ENCODE measurements at regions not wholly inside any gene's neighbourhood (a gene's known extent, or its start where the extent isn't known, plus 50 kb on each side); places are given as distances from the start of the nearest gene placed in this dataset.
"Not testable (repeated sequence)": the region's sequence is repeated elsewhere in the genome, so short reads cannot be mapped to it uniquely, and the experiment has no call there.

DNA sequence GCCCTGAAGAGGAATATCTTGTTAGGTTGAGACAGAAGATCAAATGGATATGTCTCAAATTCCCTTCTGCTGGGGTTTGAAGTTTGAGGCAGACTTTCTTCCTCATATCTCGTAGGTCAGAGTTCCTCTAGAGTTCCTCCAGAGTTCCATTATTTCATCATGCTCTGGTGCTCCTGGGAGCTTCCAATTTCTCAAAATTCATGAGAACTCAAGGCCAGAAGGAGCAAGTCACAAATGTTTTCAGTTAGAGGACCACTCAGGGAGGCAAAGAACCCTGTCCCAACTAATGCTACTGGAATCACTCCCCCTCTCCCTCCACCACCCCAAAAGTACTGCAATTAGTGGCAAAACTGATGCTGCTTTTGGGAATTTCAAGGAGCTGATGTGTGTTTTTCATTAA lies 115.7 kb upstream of the RBMS1 start:
- Mint-ChIP-seq H3K27ac (no peak overlapping the region), H3K27me3 (no peaks in the 10 kb centered on the region), H3K4me1 (peaks cover 12% of the 10 kb centered on the region), H3K4me3 (no peak overlapping the region), H3K9me3 (peaks cover 0 to 5% of the 10 kb centered on the region in 2 donors)
- DNase-seq = no peak
- no peak for ATAC-seq

DNA sequence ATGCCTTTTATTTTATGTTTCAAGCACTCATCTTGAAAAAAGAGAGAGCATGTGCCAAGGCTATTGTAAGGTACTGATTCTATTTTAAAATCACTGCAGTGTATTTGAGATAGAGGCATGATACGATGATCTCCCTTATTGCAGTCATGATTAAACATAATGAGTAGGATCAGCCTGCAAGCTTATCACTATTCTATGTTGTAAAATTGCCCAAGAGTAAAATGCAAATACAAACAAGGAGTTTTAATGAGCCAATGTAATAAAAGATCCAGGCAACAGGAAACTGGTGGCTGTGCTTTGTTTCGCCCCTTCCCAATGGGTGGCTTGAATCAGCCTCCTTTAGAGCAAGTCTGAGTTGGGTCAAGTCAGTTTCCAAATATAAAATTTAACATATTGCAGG lies 116.4 kb upstream of the RBMS1 start:
- H3K27ac Mint-ChIP-seq = no peak overlapping the region
- peaks cover 7 to 12% of the 10 kb centered on the region in 2 donors for H3K9me3 Mint-ChIP-seq
- ATAC-seq = no peak
- DNase-seq = no peak
- H3K4me1 Mint-ChIP-seq = peaks cover 12% of the 10 kb centered on the region
- no peak overlapping the region for H3K4me3 Mint-ChIP-seq
- H3K27me3 Mint-ChIP-seq = no peaks in the 10 kb centered on the region

DNA sequence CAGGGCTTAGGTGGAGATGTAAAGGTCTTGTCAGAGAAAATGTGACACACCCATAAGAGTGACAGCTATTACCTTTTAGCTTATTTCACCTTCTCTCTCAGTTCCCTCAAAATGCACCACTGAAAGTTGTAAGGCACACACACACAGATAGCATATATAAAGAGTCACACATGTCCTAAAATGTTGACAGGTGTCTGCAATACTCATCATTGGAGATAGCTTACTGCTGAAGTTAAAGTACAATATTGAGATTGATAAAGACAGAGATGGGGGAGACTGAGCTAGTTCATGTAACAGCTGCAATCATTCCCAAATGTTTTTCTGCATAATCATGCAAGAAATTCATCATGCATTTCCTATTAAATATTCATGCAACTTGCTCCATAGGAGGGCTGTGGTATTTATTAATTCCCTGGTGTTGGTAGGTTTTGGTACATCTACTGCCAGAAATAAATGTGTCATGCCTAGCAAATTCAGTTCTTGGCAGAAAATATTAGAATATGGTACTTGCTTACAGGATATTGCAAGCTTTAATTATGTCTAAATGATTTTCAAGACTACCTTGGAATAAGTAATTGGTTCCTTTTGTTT lies 118.8 kb upstream of the RBMS1 start:
- Mint-ChIP-seq H3K27me3 (no peaks in the 10 kb centered on the region), H3K9me3 (peaks cover 19 to 23% of the 10 kb centered on the region in 2 donors), H3K27ac (no peak overlapping the region), H3K4me1 (peaks cover 12% of the 10 kb centered on the region), H3K4me3 (no peak overlapping the region)
- ATAC-seq (no peak), DNase-seq (no peak)

DNA sequence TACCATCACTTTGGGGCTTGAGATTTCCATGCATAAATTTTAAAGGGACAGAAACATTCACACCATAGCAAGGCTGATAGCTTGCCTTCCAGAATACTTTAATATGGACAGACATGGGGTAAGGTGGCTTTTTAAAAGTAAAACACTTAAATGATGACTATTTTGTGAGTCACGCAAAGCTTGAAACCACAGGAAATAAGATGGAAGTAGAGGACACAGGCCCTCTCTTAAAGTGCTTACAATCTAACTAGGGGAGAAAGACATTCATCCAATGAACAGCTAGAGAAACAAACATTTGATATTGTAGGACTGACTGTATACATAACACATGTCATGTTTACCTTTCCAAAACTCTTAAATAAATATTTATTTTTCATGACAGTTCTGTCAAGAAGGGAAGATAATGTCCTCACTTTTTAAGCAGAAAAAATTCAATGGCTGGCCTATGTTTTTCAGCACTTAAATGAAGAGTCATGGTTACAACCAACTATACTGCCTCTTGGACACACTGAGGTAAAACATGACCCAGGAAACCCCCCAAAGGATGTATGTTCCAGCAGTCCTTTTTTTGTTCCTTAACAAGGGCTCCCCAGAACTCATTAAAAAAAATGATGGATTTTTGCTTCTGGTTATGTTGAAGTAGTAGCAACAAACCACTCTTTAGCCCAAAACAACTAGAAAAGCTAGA lies 120.0 kb upstream of the RBMS1 start:
- no peak for DNase-seq
- Mint-ChIP-seq H3K4me3 (no peak overlapping the region), H3K27me3 (no peaks in the 10 kb centered on the region), H3K27ac (no peak overlapping the region), H3K9me3 (peaks cover 19 to 23% of the 10 kb centered on the region in 2 donors), H3K4me1 (peaks cover 9% of the 10 kb centered on the region)
- no peak for ATAC-seq

DNA sequence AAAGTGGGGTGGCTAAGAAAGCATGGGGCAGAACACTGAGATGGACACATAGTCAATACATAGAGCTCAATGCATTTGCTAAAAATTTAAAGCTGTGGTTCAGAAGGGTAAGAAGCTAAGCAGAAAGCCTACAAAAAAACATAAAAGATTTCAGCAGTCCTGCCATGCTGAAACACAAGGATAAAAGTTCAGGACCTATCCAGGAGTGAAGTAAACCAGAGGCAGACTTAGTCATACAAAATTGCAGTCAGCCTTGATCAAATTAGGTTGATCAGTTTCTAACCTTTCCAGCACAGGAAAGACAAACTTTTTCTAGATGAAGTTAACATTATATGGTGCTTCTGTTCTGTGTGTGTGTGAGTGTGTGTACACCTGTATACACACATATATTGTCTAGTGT lies 120.8 kb upstream of the RBMS1 start:
- H3K27ac Mint-ChIP-seq = no peak overlapping the region
- ATAC-seq (no peak), DNase-seq (no peak)
- peaks cover 23% of the 10 kb centered on the region in 2 donors for H3K9me3 Mint-ChIP-seq
- H3K27me3 Mint-ChIP-seq = no peaks in the 10 kb centered on the region
- no peak overlapping the region for H3K4me3 Mint-ChIP-seq
- peaks cover 5% of the 10 kb centered on the region for H3K4me1 Mint-ChIP-seq

DNA sequence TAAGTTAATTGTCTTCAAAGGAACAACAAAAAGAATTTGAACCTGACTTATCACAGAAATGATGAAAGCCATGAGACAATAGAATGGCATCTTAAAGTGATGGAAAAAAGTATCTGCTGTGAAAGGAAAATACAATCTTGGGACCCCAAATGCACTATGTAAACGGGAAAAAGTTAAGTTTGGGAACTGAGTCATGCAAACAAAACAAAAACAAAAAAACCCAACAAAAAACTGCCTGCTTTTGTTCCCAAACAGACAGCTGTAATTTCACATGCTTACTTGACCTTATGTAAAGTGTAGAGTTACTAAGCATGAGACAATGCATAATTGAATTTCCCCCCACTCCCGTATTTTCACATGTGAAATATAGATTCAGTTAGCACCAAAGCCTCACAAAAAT lies 122.1 kb upstream of the RBMS1 start:
- Mint-ChIP-seq H3K27ac (no peak overlapping the region), H3K9me3 (peaks cover 23% of the 10 kb centered on the region in 2 donors), H3K4me1 (peaks cover 5% of the 10 kb centered on the region), H3K27me3 (no peaks in the 10 kb centered on the region), H3K4me3 (no peak overlapping the region)
- ATAC-seq (no peak), DNase-seq (no peak)

DNA sequence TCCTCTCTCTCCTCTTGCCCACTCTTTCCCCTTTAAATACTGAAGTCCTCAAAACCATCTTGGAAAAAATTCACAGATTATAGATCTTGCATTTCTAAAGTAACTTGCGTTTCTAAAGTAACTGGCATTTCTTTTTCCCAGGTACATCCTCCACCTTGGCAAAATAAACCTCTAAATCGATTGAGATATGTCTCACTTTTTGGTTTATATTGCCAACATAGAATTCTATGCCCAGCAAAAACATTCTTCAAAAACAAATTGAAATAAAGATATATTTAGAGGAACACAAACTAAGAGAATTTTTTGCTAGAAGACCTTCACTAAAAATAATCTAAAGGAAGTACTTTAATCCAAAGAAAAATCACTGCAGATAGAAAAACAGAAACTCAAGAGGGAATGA lies 122.5 kb upstream of the RBMS1 start:
- H3K27ac Mint-ChIP-seq = no peak overlapping the region
- peaks cover 5% of the 10 kb centered on the region for H3K4me1 Mint-ChIP-seq
- H3K27me3 Mint-ChIP-seq = no peaks in the 10 kb centered on the region
- ATAC-seq (no peak), DNase-seq (no peak)
- no peak overlapping the region for H3K4me3 Mint-ChIP-seq
- H3K9me3 Mint-ChIP-seq = peaks cover 23% of the 10 kb centered on the region in 2 donors

DNA sequence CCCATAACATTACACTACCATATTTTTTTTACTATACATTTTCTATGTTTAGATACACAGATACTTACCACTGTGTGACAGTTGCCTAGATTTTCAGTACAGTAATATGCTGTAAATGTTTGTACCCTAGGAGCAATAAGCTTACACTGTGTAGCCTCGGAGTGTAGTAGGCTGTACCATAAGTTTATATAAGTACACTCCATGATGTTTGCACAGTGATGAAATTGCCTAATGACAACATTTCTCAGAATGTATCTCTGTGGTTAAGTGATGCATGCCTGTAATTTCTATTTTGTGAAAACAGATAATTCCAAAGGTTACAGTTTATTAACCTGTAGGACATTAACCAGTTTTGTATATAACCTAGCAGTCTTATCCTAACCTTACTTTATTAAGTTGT lies 128.1 kb upstream of the RBMS1 start:
- no peak overlapping the region for H3K27ac Mint-ChIP-seq
- H3K27me3 Mint-ChIP-seq = no peaks in the 10 kb centered on the region
- no peak for DNase-seq

DNA sequence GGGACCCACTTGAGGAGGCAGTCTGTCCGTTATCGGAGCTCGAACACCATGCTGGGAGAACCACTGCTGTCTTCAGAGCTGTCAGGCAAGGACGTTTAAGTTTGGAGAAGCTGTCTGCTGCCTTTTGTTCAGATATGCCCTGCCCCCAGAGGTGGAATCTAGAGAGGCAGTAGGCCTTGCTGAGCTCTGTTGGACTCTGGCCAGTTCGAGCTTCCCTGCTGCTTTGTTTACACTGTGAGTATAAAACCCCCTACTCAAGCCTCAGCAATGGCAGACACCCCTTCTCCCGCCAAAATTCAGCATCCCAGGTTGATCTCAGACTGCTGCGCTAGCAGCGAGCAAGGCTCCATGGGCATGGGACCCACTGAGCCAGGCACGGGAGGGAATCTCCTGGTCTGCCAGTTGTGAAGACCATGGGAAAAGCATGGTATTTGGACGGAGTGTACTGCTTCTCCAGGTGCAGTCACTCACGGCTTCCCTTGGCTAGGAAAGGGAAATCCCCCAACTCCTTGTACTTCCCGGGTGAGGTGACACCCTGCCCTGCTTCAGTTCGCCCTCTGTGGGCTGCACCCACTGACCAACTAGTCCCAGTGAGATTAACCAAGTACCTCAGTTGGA lies 134.5 kb upstream of the RBMS1 start:
- not testable (repeated sequence) for H3K27ac Mint-ChIP-seq, H3K4me3 Mint-ChIP-seq, ATAC-seq

More for the DNA sequence above, 128.1 kb upstream of the RBMS1 start:
- Mint-ChIP-seq H3K4me3 (no peak overlapping the region), H3K9me3 (peaks cover 0 to 8% of the 10 kb centered on the region in 2 donors), H3K4me1 (no peaks in the 10 kb centered on the region)
- ATAC-seq = no peak

DNA sequence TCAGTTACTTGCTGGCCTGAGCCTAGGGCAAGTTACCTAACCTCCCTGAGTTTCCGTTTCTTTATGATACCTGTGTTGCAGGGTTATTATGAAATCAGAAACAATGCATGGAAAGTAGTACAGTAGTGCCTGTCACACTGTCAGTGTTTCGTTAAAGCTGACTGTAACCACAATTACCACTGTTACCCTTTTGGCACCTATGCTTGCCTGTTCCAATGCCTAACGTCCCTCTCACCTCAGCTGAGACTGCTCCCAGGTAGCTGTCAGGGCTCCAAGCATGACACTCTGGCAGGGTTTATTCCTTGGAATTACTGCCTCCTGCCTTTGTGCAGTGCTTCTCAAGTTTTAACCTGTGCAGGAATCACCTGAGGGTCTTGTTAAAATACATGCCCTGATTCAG lies 135.2 kb upstream of the RBMS1 start:
- Mint-ChIP-seq H3K4me3 (no peak overlapping the region), H3K27ac (no peak overlapping the region)
- peak; percentile 64 for ATAC-seq

More for the DNA sequence above, 134.5 kb upstream of the RBMS1 start:
- H3K4me1 Mint-ChIP-seq, H3K27me3 Mint-ChIP-seq, DNase-seq: not testable (repeated sequence)
- H3K9me3 Mint-ChIP-seq = peaks cover 6 to 12% of the 10 kb centered on the region in 2 donors

DNA sequence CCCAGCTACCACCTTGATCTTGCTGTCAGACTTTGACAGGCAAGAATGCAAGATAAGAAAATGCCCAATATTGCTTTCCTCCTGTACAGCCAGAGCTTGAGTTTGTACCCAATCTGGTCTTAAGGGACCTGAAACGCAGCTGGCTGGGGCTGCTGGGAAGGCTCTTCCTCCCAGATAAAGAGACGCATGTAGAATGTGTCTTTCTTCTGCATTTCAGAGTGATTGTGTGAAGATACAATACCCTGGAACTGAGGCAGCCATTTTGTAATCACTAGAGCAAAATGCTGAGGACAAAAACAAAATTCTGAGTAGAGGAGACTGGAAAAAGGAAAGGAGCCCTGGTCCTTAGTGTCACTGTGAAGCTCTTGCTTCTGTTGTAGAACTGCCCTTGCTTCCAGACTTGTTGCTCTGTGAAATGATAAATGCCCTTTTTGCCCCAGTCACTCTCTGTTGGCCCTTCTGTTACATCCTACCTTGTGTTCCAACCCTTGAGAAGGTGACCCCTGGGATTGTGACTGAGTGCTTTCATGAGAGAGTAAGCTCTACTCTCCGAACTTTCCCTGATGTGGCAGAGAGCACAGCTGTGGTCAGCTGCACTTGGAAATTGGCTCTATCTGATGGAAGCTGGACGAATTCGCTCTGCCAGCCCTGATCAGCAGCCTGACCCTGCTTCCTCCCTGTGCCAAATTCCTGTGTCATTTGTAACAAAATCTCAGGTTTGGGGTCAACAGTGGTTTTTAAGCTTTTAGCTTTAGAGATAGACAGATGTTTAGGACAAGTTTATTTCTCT lies 137.4 kb upstream of the RBMS1 start:
- H3K4me3 Mint-ChIP-seq = no peak overlapping the region
- H3K27me3 Mint-ChIP-seq = no peaks in the 10 kb centered on the region
- peaks cover 6 to 9% of the 10 kb centered on the region in 2 donors for H3K9me3 Mint-ChIP-seq
- DNase-seq (no peak), ATAC-seq (no peak)
- H3K27ac Mint-ChIP-seq = no peak overlapping the region
- no peaks in the 10 kb centered on the region for H3K4me1 Mint-ChIP-seq

More for the DNA sequence above, 135.2 kb upstream of the RBMS1 start:
- Mint-ChIP-seq H3K9me3 (peaks cover 6 to 12% of the 10 kb centered on the region in 2 donors), H3K4me1 (no peaks in the 10 kb centered on the region), H3K27me3 (no peaks in the 10 kb centered on the region)
- no peak for DNase-seq

DNA sequence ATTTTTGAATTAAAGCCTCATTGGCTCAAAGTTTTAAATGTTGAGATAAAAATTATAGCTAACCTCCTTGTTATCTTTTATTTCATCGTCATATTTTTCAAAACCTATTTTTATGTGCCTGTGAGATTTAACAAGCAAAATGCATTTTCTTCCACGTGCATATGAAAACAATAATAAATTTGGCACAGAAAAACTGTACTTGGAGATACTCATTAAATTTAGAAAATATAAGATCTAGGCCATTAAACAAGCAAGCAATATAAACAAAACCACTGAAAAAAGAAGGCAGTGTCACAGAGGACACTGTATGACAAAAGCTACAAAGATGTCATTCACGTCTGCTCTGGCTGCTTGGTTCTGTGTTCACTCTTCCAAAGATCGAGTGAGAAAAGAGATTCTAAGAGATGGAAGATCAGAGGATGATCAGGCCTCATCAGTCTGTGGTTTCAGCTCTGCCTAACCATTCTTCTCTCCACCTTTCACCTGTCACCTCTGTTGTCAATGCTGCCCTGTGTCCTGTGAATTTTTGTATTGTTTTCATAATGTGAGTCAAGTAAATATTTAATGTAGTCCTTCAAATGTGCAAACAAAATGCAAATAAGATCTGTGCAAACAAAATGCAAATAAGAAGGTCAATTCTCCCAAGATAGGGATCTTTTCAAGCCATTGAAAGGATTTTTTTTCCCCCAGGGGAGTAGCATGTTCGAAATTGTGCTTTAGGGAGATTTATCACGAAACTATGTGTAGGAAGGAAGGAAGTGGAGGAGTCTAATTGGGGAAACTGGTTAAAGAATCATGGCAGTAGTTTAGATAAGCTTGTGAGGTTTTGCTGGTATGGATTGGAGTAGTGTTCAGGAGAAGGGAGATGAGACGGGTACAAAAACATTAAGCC lies 138.7 kb upstream of the RBMS1 start:
- Mint-ChIP-seq H3K4me3 (no peak overlapping the region), H3K27me3 (no peaks in the 10 kb centered on the region), H3K27ac (no peak overlapping the region), H3K9me3 (peaks cover 12% of the 10 kb centered on the region in 2 donors), H3K4me1 (no peaks in the 10 kb centered on the region)
- ATAC-seq (no peak), DNase-seq (no peak)

DNA sequence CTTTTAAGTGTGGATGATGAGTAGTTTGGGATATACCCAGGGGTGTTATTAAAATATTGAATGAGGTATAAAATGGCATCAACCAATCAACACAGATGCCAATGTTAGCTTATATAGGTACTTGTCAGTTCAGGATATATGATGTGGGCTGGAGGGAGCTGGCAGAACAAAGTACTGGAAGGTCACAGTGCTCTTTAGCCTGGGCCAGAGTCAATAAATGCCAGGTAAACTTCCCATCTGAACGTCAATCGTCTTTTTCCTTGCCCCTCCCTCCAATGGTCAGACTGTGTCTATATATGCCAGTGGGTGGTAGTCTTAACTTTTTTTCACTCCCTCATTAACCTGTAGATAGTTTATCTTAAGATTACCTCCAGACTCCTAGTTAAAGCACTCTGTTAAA lies 140.8 kb upstream of the RBMS1 start:
- H3K9me3 Mint-ChIP-seq = peaks cover 18% of the 10 kb centered on the region in 2 donors
- H3K27me3 Mint-ChIP-seq = no peaks in the 10 kb centered on the region
- no peak overlapping the region for H3K27ac Mint-ChIP-seq
- H3K4me3 Mint-ChIP-seq = no peak overlapping the region
- no peaks in the 10 kb centered on the region for H3K4me1 Mint-ChIP-seq
- DNase-seq = no peak
- ATAC-seq = no peak

DNA sequence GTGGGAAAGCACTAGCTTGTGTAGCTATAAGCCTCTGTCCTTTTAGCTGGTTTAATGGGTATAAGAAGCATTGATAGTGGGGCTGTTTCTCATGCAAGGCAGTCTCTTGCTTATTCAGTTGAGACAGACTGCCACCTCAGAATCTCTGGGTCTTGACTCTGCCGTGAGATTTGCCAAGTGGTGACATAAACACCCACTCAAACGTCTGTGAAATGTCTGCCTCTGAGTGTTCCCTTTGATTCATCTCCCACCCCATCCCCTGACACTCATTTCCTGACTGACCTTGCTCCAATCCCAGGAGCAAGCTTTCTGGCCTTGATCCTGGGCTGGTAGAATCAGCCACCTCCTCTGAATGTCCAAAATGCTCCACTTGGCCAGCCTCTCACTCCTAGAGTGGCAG lies 141.9 kb upstream of the RBMS1 start:
- DNase-seq = no peak
- no peak for ATAC-seq
- Mint-ChIP-seq H3K27me3 (no peaks in the 10 kb centered on the region), H3K27ac (no peak overlapping the region), H3K4me3 (no peak overlapping the region), H3K9me3 (peaks cover 24 to 27% of the 10 kb centered on the region in 2 donors), H3K4me1 (no peaks in the 10 kb centered on the region)

DNA sequence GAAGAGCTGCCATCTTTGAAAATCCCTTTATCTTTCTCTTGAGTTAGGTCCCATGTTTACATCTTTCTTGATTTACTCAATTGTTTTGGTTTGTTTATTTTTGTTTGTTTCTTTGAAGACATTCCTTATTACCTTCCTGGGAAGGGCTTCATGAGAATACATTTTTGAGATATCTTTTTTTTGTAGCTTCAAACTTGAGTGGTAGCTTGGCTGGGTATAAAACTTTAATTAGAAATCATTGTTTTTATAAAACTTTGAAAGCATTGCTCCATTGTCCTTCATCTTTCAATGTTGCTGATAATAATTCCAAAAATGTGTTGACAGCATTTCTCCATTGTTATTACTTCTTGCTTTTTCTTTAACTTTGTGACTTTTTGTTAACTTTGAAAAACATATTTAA lies 145.9 kb upstream of the RBMS1 start:
- no peak overlapping the region for H3K4me3 Mint-ChIP-seq
- DNase-seq (no peak), ATAC-seq (no peak)
- no peaks in the 10 kb centered on the region for H3K4me1 Mint-ChIP-seq
- H3K9me3 Mint-ChIP-seq = peaks cover 24 to 27% of the 10 kb centered on the region in 2 donors
- no peak overlapping the region for H3K27ac Mint-ChIP-seq
- H3K27me3 Mint-ChIP-seq = no peaks in the 10 kb centered on the region
